Globus pallidus (tissue), 1 donor: ENCODE measurements at regions not wholly inside any gene's neighbourhood (a gene's known extent, or its start where the extent isn't known, plus 50 kb on each side); places are given as distances from the start of the nearest gene placed in this dataset.
"Not testable (repeated sequence)": the region's sequence is repeated elsewhere in the genome, so short reads cannot be mapped to it uniquely, and the experiment has no call there.

ENCODE experiments used
- DNase-seq: peaks from one replicate; pipeline ENCODE4 v3.0.0-alpha.2; 2015; ENCODE audit warnings: low spot score

GRCh38 chr10:47166808-47167581, 133.0 kb upstream of the GDF10 start:
- not testable (repeated sequence) for DNase-seq

GRCh38 chr10:47167591-47167990, 132.4 kb upstream of the GDF10 start:
- no peak for DNase-seq

- no peak for DNase-seq
These were observed 130.4 kb upstream of the GDF10 start for GRCh38 chr10:47169581-47169980.

DNA sequence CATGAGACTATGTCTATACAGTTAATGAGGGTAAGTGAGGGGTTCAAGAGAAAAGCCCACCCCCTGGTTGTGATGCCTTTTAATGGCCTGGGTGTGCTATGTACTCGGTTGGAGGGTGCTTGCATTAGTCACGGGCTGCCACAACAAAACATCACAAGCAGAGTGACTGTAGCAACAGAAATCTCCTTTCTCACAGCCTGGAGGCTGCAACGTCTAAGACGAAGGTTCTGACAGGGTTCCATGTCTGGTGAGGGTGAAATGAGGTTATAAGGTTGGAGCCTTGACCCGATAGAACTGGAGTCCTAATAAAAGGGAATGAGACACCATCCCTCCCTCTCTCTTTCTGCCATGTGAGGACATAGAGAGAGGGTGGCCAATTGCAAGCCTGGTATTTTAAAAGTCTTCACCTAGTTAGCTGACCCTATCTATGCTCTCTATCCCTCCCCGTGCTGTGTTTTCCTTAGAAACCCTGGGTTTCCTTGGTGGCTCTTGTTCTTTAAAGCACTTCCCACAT, 126.0 kb upstream of the GDF10 start:
- DNase-seq: no peak

DNA sequence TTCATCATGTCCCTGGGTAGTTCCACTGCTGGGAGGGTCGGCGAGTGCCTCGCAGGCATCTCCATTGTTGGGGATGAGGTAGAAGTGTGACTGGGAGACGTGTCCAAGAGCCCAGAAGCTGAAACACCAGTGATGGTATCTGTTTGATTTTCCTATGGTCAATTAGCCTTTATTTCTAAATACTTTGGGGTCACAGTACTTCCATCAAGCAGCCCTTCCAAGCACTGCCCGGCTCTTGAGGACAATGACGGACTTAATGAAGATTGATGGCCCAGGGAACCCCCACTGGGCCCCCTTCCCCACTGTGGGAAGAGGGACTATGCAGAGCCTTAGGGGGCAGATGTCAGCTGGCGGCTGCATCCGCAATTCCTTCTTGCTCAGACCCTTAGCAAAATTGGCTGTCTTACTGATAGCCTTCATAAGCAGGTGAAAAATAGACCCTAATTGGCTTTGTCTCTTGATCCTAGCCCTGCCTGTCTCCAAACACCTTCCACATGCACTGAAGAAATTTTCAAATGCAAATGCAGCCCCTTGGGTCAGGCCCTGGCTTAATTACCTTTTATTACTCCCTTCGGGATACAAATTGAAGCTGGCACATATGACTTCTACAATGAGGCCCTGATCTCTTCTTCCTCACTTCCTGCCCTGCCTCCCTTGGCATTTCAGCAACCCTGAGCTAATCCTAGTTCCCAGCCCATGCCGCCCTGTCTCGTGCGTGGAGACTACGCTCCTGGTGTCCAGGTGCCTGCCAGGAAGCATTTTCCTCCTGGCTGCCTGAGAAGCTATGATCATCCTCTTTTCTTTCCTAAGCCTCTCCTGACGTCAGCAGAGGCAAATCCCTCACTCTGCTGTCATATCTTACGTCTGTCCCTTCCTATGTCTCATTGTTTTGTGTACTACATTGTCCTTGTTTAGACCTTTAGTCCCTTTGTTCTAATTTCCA, 124.5 kb upstream of the GDF10 start:
- no peak for DNase-seq

GRCh38 chr10:47176206-47176902, 123.6 kb upstream of the GDF10 start:
- DNase-seq: no peak

DNA sequence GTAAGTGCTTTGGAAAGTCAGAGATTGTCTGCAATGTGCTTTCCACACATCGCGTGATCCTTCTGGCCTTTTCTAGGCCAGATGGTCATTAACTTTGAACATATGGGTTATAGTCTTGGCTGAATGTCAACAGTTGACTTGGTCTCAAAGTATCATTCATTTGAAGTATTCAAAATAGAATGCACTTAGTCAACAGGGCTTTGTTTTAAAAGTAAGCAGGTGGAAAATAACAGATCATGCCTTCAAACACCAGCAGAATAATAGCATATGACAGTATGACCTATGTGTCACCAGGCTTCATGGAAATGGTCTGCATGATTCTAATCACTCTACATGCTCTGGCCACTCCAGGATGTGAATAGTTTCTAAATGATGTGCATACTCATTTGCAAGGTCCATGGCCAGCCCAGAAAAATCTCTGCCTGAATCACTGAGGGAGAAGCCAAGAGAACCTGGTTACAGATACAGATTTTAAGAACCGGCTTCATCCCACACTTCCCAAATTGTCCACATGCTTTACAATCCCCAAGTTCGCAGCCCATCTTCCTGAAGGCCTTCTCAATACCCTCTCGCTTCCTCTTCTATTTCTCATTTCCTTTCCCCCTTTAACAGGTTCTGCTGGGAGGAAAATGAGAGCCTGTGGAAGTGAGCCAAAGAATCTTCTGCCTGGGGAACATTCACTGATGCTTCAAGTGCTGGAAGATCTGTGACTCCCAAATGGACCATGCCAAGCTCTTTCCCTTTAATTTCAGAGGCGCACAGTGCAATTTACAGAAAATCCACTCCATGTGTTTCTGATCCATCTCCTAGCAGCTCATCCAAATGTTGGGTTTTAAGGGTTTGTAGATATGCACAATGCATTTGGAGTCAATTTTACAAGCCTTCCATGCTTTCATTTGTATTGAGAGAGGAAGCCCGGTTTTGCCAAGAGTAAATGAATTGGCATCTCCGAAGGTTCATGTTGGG, 122.8 kb upstream of the GDF10 start:
- DNase-seq: no peak

DNA sequence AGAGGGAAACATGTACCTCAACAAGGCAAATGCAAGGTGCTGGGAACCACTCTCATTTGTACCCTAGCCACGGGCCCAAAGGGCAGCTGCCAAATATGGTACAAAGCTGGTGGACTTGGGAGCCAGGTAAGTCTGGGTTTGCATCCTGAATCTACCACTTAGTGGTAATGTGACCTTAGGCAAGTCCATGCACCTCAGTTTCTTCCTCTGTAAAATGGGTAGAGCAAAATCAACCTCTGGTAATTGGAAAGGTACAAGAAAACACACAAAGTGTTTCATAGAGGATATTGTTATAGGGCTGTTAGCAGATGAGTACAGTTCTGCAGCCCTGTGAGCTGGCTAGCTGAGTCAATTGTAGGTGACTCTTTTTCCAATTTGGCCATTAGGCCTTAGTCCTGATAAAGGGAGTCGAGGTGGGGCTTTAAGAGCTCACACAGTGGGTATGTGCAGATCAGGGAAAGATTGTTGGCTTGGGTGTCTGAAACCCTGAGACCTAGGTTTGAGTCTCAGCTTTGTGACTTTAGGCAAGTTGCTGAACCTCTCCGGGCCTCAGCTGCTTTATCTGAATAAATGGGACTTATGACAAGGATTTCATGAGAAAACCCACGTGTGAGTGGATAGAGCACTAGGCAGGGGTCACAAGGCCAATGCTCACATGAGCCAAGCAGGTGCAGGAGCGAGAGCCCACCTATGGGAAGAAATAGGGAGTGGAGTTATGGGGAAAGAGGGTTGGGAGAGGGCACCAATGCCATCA, 121.3 kb upstream of the GDF10 start:
- no peak for DNase-seq

DNA sequence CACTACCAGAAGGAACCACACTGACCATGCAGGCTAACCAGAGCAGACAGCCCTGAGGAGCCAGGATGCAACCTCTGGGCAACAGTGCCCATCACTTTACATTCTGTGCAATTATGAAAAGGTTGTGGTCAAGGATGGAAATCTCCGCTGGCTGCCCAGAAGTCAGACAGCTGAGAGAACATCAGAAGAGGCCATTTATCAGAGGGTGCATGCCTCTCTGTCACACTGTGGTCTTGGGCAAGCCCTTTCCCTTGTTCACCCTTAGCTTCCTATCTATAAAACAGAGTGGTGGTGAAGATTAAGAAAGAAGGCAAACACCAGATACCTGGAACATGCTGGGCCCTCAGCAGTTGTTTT, 120.7 kb upstream of the GDF10 start:
- DNase-seq: no peak

- no peak for DNase-seq
These were observed 118.7 kb upstream of the GDF10 start for GRCh38 chr10:47181052-47181849.

GRCh38 chr10:47182934-47183703, 116.9 kb upstream of the GDF10 start:
- no peak for DNase-seq

GRCh38 chr10:47183704-47184041, 116.3 kb upstream of the GDF10 start:
- DNase-seq: no peak

GRCh38 chr10:47184273-47184672, 115.7 kb upstream of the GDF10 start:
- DNase-seq: no peak

- DNase-seq: no peak
These were observed 115.2 kb upstream of the GDF10 start for GRCh38 chr10:47184724-47185330.

GRCh38 chr10:47186941-47187340, 113.1 kb upstream of the GDF10 start:
- DNase-seq: no peak

DNA sequence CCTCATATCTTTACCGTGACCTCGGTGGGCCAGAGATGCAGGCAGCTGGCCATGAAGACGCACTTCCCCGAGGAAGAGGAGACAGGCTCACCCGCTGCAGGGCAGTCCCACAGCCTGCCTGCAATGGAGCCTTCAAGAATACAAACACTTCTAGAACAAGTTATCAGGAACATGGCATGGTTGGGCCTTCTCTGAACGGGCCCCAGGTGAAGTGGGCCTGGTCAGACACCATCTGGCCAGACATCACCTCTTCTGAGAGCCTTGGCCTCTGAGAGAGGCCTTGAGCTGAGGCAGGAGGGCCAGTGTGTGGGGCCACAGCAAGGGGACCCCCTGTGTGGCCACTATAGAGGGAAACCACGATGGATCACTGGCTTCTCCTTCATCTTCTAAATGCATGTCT, 112.4 kb upstream of the GDF10 start:
- DNase-seq: no peak

DNA sequence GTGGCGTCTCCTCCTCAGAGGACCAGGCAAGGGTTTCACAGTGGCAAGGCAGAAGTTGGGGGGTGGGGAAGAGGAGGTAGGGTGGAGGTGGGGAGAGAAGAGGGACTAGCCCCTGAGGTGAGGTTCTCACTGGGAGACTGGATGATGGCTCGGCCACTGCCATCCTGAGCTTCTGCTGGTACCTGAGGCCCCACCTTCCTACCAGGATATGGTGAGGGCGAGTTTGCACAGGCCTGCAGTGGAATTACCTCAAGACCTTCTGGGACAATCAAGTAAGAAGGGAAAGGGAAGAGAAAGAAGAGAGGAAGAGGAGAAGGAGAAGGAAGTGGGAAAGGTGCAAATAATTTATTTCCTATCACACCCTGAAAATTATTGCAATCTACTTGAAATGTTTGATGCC, 111.8 kb upstream of the GDF10 start:
- no peak for DNase-seq

GRCh38 chr10:47189802-47190201, 110.2 kb upstream of the GDF10 start:
- no peak for DNase-seq

DNA sequence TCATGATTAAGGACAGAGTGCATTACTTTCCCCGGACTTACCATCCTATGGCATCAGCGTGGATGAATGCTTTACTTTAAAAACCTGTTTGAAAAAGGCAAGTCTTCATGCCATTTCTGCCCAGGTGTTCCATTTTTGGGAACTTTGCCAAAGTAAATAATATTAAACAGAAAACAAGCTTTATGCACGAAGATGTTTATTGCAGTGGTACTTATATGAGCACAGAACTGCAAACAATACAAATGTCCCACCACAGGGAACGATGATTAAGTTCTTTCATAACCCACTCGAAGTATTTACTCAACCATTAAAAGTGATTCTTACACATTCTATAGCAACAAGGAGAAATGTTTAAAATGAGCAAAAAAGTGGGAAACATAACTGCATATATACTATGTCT, 109.7 kb upstream of the GDF10 start:
- no peak for DNase-seq
